Dermis blood vessel endothelial cell (primary cell): ENCODE measurements at regions not wholly inside any gene's neighbourhood (a gene's known extent, or its start where the extent isn't known, plus 50 kb on each side); places are given as distances from the start of the nearest gene placed in this dataset.

Experiments
- DNase-seq: peaks from one replicate; pipeline ENCODE4 v3.0.0; 2010

GRCh38 chr18:75654851-75655751 is 227.6 kb upstream of the SMIM21 start:
- no peak for DNase-seq

- DNase-seq, result no peak
These were observed 226.9 kb upstream of the SMIM21 start for GRCh38 chr18:75654386-75654785.

- DNase-seq, result no peak
These were observed 225.0 kb upstream of the SMIM21 start for GRCh38 chr18:75652528-75652927.

- DNase-seq, result no peak
These were observed 217.4 kb upstream of the SMIM21 start for GRCh38 chr18:75644871-75645270.

GRCh38 chr18:75643083-75643482 is 215.6 kb upstream of the SMIM21 start:
- no peak for DNase-seq

- DNase-seq, result no peak
These were observed 211.9 kb upstream of the SMIM21 start for GRCh38 chr18:75639472-75639831.

- no peak for DNase-seq
These were observed 211.4 kb upstream of the SMIM21 start for GRCh38 chr18:75638776-75639471.

- no peak for DNase-seq
These were observed 210.8 kb upstream of the SMIM21 start for GRCh38 chr18:75638223-75638775.

GRCh38 chr18:75635096-75635495 is 207.6 kb upstream of the SMIM21 start:
- DNase-seq, result no peak

GRCh38 chr18:75625966-75626365 is 198.5 kb upstream of the SMIM21 start:
- no peak for DNase-seq

- DNase-seq, result no peak
These were observed 197.4 kb upstream of the SMIM21 start for GRCh38 chr18:75624869-75625268.

GRCh38 chr18:75621818-75622217 is 194.3 kb upstream of the SMIM21 start:
- no peak for DNase-seq

- no peak for DNase-seq
These were observed 190.6 kb upstream of the SMIM21 start for GRCh38 chr18:75618146-75618545.

GRCh38 chr18:75612456-75612855 is 185.0 kb upstream of the SMIM21 start:
- DNase-seq, result no peak

GRCh38 chr18:75607701-75608100 is 180.2 kb upstream of the SMIM21 start:
- DNase-seq, result no peak

- DNase-seq, result no peak
These were observed 165.0 kb upstream of the SMIM21 start for GRCh38 chr18:75592527-75592926.

- no peak for DNase-seq
These were observed 160.9 kb upstream of the SMIM21 start for GRCh38 chr18:75588412-75588811.

GRCh38 chr18:75587131-75587530 is 159.6 kb upstream of the SMIM21 start:
- DNase-seq, result no peak

GRCh38 chr18:75586130-75586889 is 158.8 kb upstream of the SMIM21 start:
- DNase-seq, result no peak

- DNase-seq, result no peak
These were observed 155.4 kb upstream of the SMIM21 start for GRCh38 chr18:75582940-75583339.

GRCh38 chr18:75582406-75582821 is 154.9 kb upstream of the SMIM21 start:
- no peak for DNase-seq

- no peak for DNase-seq
These were observed 154.0 kb upstream of the SMIM21 start for GRCh38 chr18:75581336-75582131.
